SK-N-MC (cell line): ENCODE measurements at regions not wholly inside any gene's neighbourhood (a gene's known extent, or its start where the extent isn't known, plus 50 kb on each side); places are given as distances from the start of the nearest gene placed in this dataset.

Source experiments
- DNase-seq: peaks from one replicate; pipeline ENCODE4 v3.0.0-alpha.2; 2011; ENCODE audit warnings: low read depth, low spot score
- H3K27ac ChIP-seq: fragments of 200-600 bp; sonication (generic); 2 replicates; pipeline ENCODE4 v1.5.1; 2016; ENCODE audit warnings: mixed run types
- H3K36me3 ChIP-seq: fragments of 200-600 bp; sonication (generic); 2 replicates; pipeline ENCODE4 v1.6.1; 2017; ENCODE audit warnings: antibody characterized with exemption, low read length, mixed read lengths; ENCODE audit not compliant: insufficient read depth
- H3K4me3 ChIP-seq: fragments of 200-600 bp; sonication (generic); 2 replicates; pipeline ENCODE4 v1.5.1; 2016
- H3K9ac ChIP-seq: fragments of 200-600 bp; sonication (generic); 2 replicates; pipeline ENCODE4 v1.8.0; 2017; ENCODE audit warnings: mixed run types, mixed read lengths; ENCODE audit not compliant: insufficient read length
- H3K9me3 ChIP-seq: fragments of 200-600 bp; sonication (generic); 2 replicates; pipeline ENCODE4 v1.6.1; 2017; ENCODE audit warnings: low read depth, mild to moderate bottlenecking, antibody characterized with exemption, low read length, moderate library complexity, mixed read lengths
- EZH2 ChIP-seq: fragments of 200-600 bp; sonication (generic); IDR thresholded peaks from one replicate; pipeline ENCODE4 v1.6.1; 2017; ENCODE audit warnings: antibody characterized with exemption
- FOXP2 ChIP-seq: optimal IDR thresholded peaks from 2 replicates; pipeline ENCODE3; 2011; ENCODE audit warnings: mild to moderate bottlenecking, moderate library complexity; ENCODE audit not compliant: insufficient read depth; ENCODE audit errors: extremely low read length, control extremely low read depth
- POLR2AphosphoS5 ChIP-seq: IDR thresholded peaks from 2 replicates; pipeline ENCODE4 v1.6.1; 2012; ENCODE audit warnings: mild to moderate bottlenecking, low read depth, low read length, borderline replicate concordance

DNA sequence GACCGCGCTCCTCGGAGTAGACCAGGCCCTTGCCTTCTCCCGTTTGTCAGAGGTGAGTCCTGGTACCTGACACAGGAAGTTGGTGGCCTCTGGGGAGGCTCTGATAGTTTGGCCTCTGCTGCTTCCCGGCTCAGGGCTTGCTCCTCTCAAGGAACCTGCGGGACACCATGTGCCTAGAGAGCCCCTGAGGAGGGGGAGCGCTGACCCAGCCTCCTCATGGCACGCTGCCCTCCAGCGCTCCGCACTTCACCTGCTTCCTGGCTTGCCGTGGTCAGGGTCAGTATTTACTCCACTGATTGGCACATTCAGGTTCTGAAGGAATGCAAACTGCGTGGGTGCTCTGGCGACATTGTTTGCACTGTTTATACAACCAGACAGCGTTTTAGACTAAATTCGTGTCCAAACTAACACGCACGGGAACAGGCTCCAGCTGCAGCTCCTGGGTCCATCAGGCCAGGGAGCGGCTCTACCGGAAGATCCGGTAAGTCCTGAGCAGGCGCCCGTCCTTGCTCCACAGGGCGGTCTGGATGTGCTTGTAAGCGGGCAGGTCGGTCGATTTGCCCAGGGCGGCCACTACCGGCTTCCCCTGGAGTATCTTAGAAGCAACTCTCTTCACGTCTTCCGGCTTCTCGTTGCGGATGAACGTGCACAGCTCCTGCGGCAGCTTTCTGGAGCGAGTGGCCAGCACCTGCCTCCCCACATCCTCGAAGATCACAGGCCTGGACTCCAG lies 121.6 kb upstream of the GRID2 start:
- H3K4me3 ChIP-seq = no peak overlapping the region
- TF ChIP-seq POLR2AphosphoS5 (no peak), FOXP2 (no peak), EZH2 (no peak)
- no peak overlapping the region for H3K9ac ChIP-seq
- no peak for DNase-seq
- no peaks in the 10 kb centered on the region for H3K36me3 ChIP-seq
- no peak overlapping the region for H3K27ac ChIP-seq
- H3K9me3 ChIP-seq = 0 out of 2 replicates have a peak, but pooled peaks cover 4% of the 10 kb centered on the region

DNA sequence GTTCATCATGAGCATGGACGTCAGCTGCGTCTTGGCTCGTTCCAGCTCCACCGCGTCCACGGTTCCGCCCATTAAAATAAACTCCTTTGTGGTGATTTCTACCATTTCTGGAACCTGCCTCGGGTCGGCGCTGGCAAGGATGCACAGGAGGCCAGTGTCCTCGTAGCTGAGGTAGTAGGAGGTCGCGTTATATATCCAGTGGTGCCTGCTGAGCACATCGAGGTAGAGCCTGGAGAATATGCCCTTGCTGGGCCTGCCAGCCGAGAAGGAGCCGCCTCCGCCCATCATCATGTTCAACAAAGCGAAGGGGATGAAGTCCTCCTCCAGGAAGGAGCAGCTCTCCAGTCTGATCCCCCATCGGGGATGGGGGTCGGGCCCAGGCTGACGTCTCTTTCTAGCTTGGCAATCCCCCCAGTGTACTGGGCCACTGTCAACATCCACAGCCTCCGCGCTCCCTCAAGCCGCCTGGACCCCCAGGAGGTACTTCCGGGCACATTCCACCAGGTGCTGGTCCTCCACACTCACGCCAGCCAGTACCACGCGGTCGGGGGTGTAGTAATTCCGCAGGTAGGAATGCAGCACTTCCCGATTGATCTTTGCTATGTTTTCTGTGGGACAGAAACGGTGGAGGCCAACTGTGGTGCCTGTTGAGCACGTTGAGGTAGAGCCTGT lies 120.9 kb upstream of the GRID2 start:
- no peak overlapping the region for H3K9ac ChIP-seq
- H3K4me3 ChIP-seq = no peak overlapping the region
- TF ChIP-seq EZH2 (no peak), FOXP2 (no peak), POLR2AphosphoS5 (no peak)
- H3K9me3 ChIP-seq = 0 out of 2 replicates have a peak, but pooled peaks cover 4% of the 10 kb centered on the region
- H3K36me3 ChIP-seq = no peaks in the 10 kb centered on the region
- no peak for DNase-seq
- no peak overlapping the region for H3K27ac ChIP-seq

DNA sequence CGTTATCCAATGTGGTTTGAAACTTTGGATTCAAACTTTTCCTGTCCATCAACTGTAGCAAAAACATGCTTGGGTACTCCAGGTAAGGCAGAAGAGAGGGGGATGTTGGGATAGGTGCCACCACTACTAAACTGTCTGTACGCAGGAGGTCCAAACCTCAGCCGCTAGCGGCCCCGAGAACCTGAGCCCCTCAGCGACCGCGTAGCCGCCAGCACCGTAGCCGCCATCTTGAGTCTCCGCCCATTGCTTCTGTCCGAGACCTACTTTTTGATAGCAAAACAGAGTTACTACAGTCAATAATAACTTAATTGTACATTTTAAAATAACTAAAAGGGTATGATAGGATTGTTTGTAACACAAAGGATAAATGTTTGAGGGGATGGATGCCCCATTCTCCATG lies 119.9 kb upstream of the GRID2 start:
- 0 out of 2 replicates have a peak, but pooled peaks cover 4% of the 10 kb centered on the region for H3K9me3 ChIP-seq
- H3K9ac ChIP-seq = no peak overlapping the region
- TF ChIP-seq POLR2AphosphoS5 (no peak), FOXP2 (no peak), EZH2 (no peak)
- H3K4me3 ChIP-seq = no peak overlapping the region
- no peak overlapping the region for H3K27ac ChIP-seq
- no peaks in the 10 kb centered on the region for H3K36me3 ChIP-seq
- no peak for DNase-seq

DNA sequence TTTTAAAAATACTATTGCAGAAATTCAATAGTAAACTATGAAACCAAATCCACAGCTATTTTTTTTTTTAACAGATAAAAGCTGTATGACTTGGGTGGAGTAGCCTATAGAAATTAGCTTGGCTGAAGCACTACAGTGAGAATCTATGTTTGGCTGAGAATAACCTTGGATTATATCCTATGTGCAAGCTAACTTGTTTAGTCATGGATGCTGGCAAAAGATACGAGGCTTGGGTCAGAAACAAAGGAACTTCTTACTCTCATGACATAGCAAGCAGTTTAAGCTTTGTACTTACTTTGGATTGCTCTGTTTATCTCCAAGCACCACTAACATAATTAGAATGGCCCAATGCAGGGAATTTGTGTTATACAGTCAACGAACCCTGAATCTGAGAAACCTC lies 119.2 kb upstream of the GRID2 start:
- Histone ChIP-seq H3K27ac (no peak overlapping the region), H3K4me3 (no peak overlapping the region), H3K9ac (no peak overlapping the region), H3K9me3 (0 out of 2 replicates have a peak, but pooled peaks cover 4% of the 10 kb centered on the region), H3K36me3 (no peaks in the 10 kb centered on the region)
- DNase-seq = no peak
- TF ChIP-seq POLR2AphosphoS5 = no peak
- TF ChIP-seq FOXP2 = no peak
- no peak for TF ChIP-seq EZH2

DNA sequence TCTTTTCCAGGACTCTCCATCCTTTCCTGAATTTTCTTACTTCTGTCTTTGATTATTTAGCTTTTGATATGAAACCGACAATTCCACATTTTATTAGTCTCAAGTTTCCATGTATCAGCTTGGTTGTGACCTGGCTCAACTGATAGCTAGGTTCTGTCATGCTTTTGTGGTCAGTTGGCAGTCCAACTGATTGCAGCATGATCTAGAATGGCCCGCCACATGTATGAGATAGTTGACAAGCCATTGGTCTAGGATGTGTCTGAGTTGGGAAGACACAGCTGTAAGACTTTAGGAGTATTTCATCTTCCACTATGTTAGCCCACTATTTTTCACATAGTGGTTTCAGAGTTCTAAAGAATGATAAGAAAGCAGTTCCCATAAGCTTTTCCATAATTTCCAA lies 117.5 kb upstream of the GRID2 start:
- no peaks in the 10 kb centered on the region for H3K36me3 ChIP-seq
- no peak overlapping the region for H3K27ac ChIP-seq
- H3K9me3 ChIP-seq = no peaks in the 10 kb centered on the region
- H3K9ac ChIP-seq = no peak overlapping the region
- no peak for TF ChIP-seq FOXP2
- no peak for TF ChIP-seq POLR2AphosphoS5
- no peak for DNase-seq
- H3K4me3 ChIP-seq = no peak overlapping the region

DNA sequence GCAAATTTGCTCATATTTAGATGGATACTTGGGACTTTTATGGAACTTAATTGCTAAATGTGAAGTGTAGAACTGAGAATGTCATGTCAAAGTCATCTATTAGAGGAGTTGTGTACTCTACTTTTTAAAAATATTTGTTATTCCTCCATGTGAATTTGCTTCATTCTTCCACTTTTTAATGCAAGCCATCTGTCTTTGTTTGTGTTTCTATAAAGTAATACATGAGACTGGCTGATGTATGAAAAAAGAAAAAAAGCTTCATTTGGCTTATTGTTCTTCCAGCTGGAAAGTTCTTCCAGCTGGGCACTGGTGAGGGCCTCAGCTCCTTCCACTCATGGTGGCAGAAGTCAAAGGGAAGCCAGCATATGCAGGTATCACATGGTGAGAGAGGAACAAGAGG lies 114.6 kb upstream of the GRID2 start:
- no peak for DNase-seq
- Histone ChIP-seq H3K4me3 (no peak overlapping the region), H3K36me3 (no peaks in the 10 kb centered on the region), H3K9me3 (no peaks in the 10 kb centered on the region), H3K9ac (no peak overlapping the region), H3K27ac (no peak overlapping the region)
- no peak for TF ChIP-seq FOXP2
- no peak for TF ChIP-seq POLR2AphosphoS5
- TF ChIP-seq EZH2 = no peak

DNA sequence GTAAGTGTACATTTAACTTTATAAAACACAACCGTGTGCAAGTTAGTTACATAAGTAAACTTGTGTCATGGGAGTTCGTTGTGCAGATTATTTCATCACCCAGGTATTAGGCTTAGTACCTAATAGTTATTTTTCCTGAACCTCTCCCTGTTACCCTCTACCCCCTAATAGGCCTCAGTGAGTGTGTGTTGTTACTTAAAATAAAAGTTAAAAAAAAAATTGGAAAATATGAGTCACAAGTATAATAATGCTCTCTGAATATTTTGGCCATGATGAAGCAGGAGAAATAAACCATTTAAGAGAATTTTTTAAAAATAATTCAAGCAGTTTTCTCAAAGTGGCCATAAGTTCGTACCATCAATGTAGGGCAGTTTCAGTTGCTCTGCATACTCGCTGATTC lies 105.1 kb upstream of the GRID2 start:
- no peak for DNase-seq
- H3K9ac ChIP-seq = no peak overlapping the region
- TF ChIP-seq EZH2 (no peak), FOXP2 (no peak), POLR2AphosphoS5 (no peak)
- no peak overlapping the region for H3K4me3 ChIP-seq
- no peaks in the 10 kb centered on the region for H3K9me3 ChIP-seq
- no peaks in the 10 kb centered on the region for H3K36me3 ChIP-seq
- H3K27ac ChIP-seq = no peak overlapping the region

DNA sequence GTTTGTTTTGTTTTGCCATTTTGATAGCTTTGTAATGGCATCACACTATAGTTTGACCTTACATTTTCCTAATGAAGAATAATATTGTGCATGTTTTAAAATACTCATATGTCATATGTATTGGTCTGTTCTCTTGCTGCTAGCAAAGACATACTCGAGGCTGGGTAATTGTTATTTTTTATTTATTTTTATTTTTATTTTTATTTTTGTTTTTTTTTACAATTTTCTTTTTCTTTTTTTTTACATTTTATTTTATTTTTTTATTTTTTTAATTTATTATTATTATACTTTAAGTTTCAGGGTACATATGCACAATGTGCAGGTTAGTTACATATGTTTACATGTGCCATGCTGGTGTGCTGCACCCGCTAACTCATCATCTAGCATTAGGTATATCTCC lies 104.6 kb upstream of the GRID2 start:
- Histone ChIP-seq H3K27ac (no peak overlapping the region), H3K4me3 (no peak overlapping the region), H3K36me3 (no peaks in the 10 kb centered on the region), H3K9ac (no peak overlapping the region), H3K9me3 (no peaks in the 10 kb centered on the region)
- no peak for DNase-seq
- no peak for TF ChIP-seq EZH2
- no peak for TF ChIP-seq FOXP2
- TF ChIP-seq POLR2AphosphoS5 = no peak
